ENCODE measurements at regions not wholly inside any gene's neighbourhood (a gene's known extent, or its start where the extent isn't known, plus 50 kb on each side); places are given as distances from the start of the nearest gene placed in this dataset.

DNA sequence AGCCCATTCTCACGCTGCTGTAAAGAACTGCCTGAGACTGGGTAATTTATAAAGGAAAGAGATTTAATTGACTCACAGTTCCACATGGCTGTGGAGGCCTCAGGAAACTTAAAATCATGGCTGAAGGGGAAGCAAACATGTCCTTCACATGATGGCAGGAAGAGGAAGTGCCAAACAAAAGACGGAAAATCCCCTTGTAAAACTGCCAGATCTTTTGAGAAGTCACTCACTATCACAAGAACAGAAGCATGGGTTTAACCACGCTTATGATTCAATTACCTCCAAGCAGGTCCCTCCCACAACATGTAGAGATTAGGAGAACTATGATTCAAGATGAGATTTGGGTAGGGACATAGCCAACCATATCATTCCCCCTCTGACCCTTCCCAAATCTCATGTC lies 335.5 kb downstream of the IL15 start:
- Mint-ChIP-seq H3K9me3 (peaks cover 71% of the 10 kb centered on the region), H3K36me3 (peaks cover 57% of the 10 kb centered on the region), H3K4me3 (no peak overlapping the region), H3K27ac (no peak overlapping the region), H3K4me1 (no peaks in the 10 kb centered on the region), H3K27me3 (ENCODE audit: low read depth) (no peaks in the 10 kb centered on the region; the same call in 1 of the 2 replicates)
- ATAC-seq (no peak), DNase-seq (ENCODE audit: low spot score) (no peak)
- TF ChIP-seq, protein P1, sequence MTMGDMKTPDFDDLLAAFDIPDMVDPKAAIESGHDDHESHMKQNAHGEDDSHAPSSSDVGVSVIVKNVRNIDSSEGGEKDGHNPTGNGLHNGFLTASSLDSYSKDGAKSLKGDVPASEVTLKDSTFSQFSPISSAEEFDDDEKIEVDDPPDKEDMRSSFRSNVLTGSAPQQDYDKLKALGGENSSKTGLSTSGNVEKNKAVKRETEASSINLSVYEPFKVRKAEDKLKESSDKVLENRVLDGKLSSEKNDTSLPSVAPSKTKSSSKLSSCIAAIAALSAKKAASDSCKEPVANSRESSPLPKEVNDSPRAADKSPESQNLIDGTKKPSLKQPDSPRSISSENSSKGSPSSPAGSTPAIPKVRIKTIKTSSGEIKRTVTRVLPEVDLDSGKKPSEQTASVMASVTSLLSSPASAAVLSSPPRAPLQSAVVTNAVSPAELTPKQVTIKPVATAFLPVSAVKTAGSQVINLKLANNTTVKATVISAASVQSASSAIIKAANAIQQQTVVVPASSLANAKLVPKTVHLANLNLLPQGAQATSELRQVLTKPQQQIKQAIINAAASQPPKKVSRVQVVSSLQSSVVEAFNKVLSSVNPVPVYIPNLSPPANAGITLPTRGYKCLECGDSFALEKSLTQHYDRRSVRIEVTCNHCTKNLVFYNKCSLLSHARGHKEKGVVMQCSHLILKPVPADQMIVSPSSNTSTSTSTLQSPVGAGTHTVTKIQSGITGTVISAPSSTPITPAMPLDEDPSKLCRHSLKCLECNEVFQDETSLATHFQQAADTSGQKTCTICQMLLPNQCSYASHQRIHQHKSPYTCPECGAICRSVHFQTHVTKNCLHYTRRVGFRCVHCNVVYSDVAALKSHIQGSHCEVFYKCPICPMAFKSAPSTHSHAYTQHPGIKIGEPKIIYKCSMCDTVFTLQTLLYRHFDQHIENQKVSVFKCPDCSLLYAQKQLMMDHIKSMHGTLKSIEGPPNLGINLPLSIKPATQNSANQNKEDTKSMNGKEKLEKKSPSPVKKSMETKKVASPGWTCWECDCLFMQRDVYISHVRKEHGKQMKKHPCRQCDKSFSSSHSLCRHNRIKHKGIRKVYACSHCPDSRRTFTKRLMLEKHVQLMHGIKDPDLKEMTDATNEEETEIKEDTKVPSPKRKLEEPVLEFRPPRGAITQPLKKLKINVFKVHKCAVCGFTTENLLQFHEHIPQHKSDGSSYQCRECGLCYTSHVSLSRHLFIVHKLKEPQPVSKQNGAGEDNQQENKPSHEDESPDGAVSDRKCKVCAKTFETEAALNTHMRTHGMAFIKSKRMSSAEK (CRISPR knock-in tag; IDR thresholded peaks at IDR 0.05; ENCODE audit: borderline replicate concordance), result no peak
- TF ChIP-seq, protein P2, sequence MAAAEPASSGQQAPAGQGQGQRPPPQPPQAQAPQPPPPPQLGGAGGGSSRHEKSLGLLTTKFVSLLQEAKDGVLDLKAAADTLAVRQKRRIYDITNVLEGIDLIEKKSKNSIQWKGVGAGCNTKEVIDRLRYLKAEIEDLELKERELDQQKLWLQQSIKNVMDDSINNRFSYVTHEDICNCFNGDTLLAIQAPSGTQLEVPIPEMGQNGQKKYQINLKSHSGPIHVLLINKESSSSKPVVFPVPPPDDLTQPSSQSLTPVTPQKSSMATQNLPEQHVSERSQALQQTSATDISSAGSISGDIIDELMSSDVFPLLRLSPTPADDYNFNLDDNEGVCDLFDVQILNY (CRISPR knock-in tag; IDR thresholded peaks at IDR 0.05), result no peak
- no peak for TF ChIP-seq EMX1 (CRISPR knock-in tag; IDR thresholded peaks at IDR 0.05)
- no peak for TF ChIP-seq TEAD1 (CRISPR knock-in tag; IDR thresholded peaks at IDR 0.05)
- no peak for TF ChIP-seq TP53 (CRISPR knock-in tag; IDR thresholded peaks at IDR 0.05)
- no peak for TF ChIP-seq ZNF425 (CRISPR knock-in tag; conservative IDR thresholded peaks at IDR 0.05)
- TF ChIP-seq, protein P3, sequence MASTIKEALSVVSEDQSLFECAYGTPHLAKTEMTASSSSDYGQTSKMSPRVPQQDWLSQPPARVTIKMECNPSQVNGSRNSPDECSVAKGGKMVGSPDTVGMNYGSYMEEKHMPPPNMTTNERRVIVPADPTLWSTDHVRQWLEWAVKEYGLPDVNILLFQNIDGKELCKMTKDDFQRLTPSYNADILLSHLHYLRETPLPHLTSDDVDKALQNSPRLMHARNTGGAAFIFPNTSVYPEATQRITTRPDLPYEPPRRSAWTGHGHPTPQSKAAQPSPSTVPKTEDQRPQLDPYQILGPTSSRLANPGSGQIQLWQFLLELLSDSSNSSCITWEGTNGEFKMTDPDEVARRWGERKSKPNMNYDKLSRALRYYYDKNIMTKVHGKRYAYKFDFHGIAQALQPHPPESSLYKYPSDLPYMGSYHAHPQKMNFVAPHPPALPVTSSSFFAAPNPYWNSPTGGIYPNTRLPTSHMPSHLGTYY (CRISPR knock-in tag; IDR thresholded peaks at IDR 0.05), result no peak
- no peak for TF ChIP-seq MXD4 (CRISPR knock-in tag; IDR thresholded peaks at IDR 0.05; ENCODE audit: borderline replicate concordance)
- TF ChIP-seq ATF6 (CRISPR knock-in tag; IDR thresholded peaks at IDR 0.05), result no peak
- TF ChIP-seq CREM (CRISPR knock-in tag; IDR thresholded peaks at IDR 0.05), result no peak
- TF ChIP-seq MAX (CRISPR knock-in tag; IDR thresholded peaks at IDR 0.05), result no peak
- TF ChIP-seq IRF1 (CRISPR knock-in tag; IDR thresholded peaks at IDR 0.05), result no peak
- no peak for TF ChIP-seq RORB (CRISPR knock-in tag; IDR thresholded peaks at IDR 0.05)
- TF ChIP-seq PRDM15 (CRISPR knock-in tag; IDR thresholded peaks at IDR 0.05), result no peak
- no peak for TF ChIP-seq AR (CRISPR knock-in tag; IDR thresholded peaks at IDR 0.05)
- TF ChIP-seq HMGA2 (CRISPR knock-in tag; IDR thresholded peaks at IDR 0.05), result no peak
- TF ChIP-seq ETV6 (CRISPR knock-in tag; IDR thresholded peaks at IDR 0.05), result no peak
- TF ChIP-seq E2F1 (CRISPR knock-in tag; IDR thresholded peaks at IDR 0.05), result no peak
- ChIA-PET CTCF (no interaction called here), POLR2A (no interaction called here)
